ENCODE measurements at regions not wholly inside any gene's neighbourhood (a gene's known extent, or its start where the extent isn't known, plus 50 kb on each side); places are given as distances from the start of the nearest gene placed in this dataset.
A peak's percentile ranks its signal among the peaks of the same experiment; 100 is the strongest.

DNA sequence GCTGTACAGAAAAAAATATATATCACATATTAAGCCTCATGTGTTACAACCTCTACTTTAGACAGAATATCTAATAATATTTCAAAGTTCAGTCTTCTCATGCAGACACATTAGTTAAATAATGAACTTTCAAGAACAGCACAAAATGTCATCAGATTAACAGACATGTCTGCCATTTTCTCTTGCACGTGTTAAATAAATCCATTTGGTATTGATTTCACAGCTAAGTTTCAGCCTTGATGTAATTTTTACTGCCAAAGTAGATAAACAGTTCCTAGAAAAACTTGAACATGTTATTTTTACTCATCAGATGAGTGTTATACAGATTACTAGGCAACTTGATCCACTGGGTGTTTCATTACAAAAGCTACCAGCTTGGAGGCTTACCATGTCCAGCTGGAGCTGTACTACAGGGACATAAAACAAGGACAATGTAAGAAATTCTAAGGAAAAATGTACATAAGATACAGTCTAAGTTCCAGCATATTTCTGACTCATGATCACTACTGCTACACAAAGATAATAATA is 290.7 kb upstream of the DDX18 start:
- TF ChIP-seq EZH2phosphoT487 (IDR thresholded peaks at IDR 0.05) (no peak), EZH2 (IDR thresholded peaks at IDR 0.05) (no peak)
- TF ChIP-seq, protein P1, sequence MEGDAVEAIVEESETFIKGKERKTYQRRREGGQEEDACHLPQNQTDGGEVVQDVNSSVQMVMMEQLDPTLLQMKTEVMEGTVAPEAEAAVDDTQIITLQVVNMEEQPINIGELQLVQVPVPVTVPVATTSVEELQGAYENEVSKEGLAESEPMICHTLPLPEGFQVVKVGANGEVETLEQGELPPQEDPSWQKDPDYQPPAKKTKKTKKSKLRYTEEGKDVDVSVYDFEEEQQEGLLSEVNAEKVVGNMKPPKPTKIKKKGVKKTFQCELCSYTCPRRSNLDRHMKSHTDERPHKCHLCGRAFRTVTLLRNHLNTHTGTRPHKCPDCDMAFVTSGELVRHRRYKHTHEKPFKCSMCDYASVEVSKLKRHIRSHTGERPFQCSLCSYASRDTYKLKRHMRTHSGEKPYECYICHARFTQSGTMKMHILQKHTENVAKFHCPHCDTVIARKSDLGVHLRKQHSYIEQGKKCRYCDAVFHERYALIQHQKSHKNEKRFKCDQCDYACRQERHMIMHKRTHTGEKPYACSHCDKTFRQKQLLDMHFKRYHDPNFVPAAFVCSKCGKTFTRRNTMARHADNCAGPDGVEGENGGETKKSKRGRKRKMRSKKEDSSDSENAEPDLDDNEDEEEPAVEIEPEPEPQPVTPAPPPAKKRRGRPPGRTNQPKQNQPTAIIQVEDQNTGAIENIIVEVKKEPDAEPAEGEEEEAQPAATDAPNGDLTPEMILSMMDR (IDR thresholded peaks at IDR 0.05): no peak
- Histone ChIP-seq H3K27ac (no peak overlapping the region), H2AFZ (replicated peaks) (no peak overlapping the region), H3K9me3 (ENCODE audit: low read depth) (no peaks in the 10 kb centered on the region), H3K36me3 (no peaks in the 10 kb centered on the region), H3K27me3 (no peaks in the 10 kb centered on the region), H4K20me1 (ENCODE audit: low read depth) (no peaks in the 10 kb centered on the region), H3K79me2 (ENCODE audit: low read depth) (no peaks in the 10 kb centered on the region), H3K9ac (no peak overlapping the region), H3K4me2 (no peak overlapping the region), H3F3A (ENCODE audit: low read depth) (no peaks in the 10 kb centered on the region), H3K4me3 (no peak overlapping the region), H3K4me1 (no peaks in the 10 kb centered on the region)
- peaks cover 7% of the 10 kb centered on the region for H3K36me3 Mint-ChIP-seq
- peaks cover 10% of the 10 kb centered on the region for H3K9me3 Mint-ChIP-seq
- peaks cover 5% of the 10 kb centered on the region for H3K4me1 Mint-ChIP-seq
- no peak for DNase-seq (ENCODE audit: low spot score)
- no peak overlapping the region for H3K4me3 Mint-ChIP-seq
- H3K27ac Mint-ChIP-seq: no peak overlapping the region
- peaks cover 2% of the 10 kb centered on the region for H3K27me3 Mint-ChIP-seq (ENCODE audit: insufficient read depth, low read depth)

DNA sequence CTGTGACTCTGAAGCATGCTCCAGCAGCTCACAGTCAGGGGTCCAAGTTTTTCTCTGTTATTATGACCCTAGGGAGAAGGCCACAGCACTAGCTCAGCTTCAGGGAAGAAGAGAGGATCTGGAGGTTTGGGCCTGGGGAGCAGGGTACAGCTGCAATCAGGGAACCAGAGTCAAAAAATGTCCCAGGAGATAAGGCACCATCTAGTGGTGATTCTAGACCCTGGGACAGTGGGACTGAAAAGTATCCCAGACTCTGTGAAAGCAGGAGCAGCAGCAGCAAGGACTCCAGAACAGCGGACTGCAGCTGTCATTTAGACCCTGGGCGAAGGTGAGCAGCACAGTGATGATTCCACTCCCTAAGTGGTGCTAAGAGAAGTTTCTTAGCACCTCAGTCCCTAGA is 278.4 kb upstream of the DDX18 start:
- Mint-ChIP-seq H3K9me3 (peaks cover 18% of the 10 kb centered on the region), H3K4me1 (no peaks in the 10 kb centered on the region), H3K36me3 (peaks cover 7% of the 10 kb centered on the region), H3K4me3 (no peak overlapping the region), H3K27ac (no peak overlapping the region), H3K27me3 (ENCODE audit: insufficient read depth, low read depth) (peaks cover 7% of the 10 kb centered on the region)
- no peaks in the 10 kb centered on the region for H3K79me2 ChIP-seq (ENCODE audit: low read depth)
- H3K4me1 ChIP-seq: no peaks in the 10 kb centered on the region
- no peak overlapping the region for H3K4me2 ChIP-seq
- no peaks in the 10 kb centered on the region for H3K9me3 ChIP-seq (ENCODE audit: low read depth)
- DNase-seq (ENCODE audit: low spot score): peak; percentile 49
- H4K20me1 ChIP-seq (ENCODE audit: low read depth): no peaks in the 10 kb centered on the region
- H3K9ac ChIP-seq: no peak overlapping the region
- no peaks in the 10 kb centered on the region for H3K27me3 ChIP-seq
- H3K27ac ChIP-seq: no peak overlapping the region
- H3F3A ChIP-seq (ENCODE audit: low read depth): no peaks in the 10 kb centered on the region
- TF ChIP-seq, protein P1 (IDR thresholded peaks at IDR 0.05): peak; percentile 66
- TF ChIP-seq EZH2phosphoT487 (IDR thresholded peaks at IDR 0.05): no peak
- H3K36me3 ChIP-seq: no peaks in the 10 kb centered on the region
- H3K4me3 ChIP-seq: no peak overlapping the region
- H2AFZ ChIP-seq (replicated peaks): no peak overlapping the region

DNA sequence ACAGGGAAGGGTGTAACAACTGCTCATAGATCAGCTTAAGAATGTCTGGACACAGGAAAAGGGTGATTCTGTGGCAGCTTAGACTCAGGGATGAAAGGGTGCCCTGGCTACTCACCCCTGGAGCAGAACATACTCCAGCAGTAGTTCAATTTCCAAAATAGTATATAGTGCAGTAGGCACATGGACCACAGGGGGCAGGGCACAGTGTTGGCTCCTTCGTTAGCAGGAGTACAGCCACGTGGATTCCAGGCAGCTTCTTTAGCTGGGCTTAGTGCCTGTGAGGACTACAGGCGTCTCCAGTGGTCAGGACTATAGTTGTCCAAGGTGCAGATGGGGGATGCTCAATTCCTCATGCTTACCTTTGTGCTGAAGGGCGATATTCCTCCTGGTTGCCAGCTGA is 277.5 kb upstream of the DDX18 start:
- Mint-ChIP-seq H3K4me3 (no peak overlapping the region), H3K4me1 (no peaks in the 10 kb centered on the region), H3K27me3 (ENCODE audit: insufficient read depth, low read depth) (peaks cover 7% of the 10 kb centered on the region), H3K27ac (no peak overlapping the region), H3K9me3 (peaks cover 18% of the 10 kb centered on the region), H3K36me3 (peaks cover 7% of the 10 kb centered on the region)
- Histone ChIP-seq H3K4me2 (no peak overlapping the region), H3K9ac (no peak overlapping the region), H3K4me3 (no peak overlapping the region), H2AFZ (replicated peaks) (no peak overlapping the region), H3K79me2 (ENCODE audit: low read depth) (no peaks in the 10 kb centered on the region), H3K36me3 (no peaks in the 10 kb centered on the region), H3K4me1 (no peaks in the 10 kb centered on the region), H4K20me1 (ENCODE audit: low read depth) (no peaks in the 10 kb centered on the region), H3K27me3 (no peaks in the 10 kb centered on the region), H3F3A (ENCODE audit: low read depth) (no peaks in the 10 kb centered on the region), H3K27ac (no peak overlapping the region), H3K9me3 (ENCODE audit: low read depth) (no peaks in the 10 kb centered on the region)
- no peak for TF ChIP-seq EZH2phosphoT487 (IDR thresholded peaks at IDR 0.05)
- TF ChIP-seq EZH2 (IDR thresholded peaks at IDR 0.05): no peak
- TF ChIP-seq, protein P1 (IDR thresholded peaks at IDR 0.05): peak; percentile 17
- no peak for DNase-seq (ENCODE audit: low spot score)

Measured in neural progenitor cell (in vitro differentiated cells).